Lower lobe of right lung (tissue), 2 donors: ENCODE measurements at regions not wholly inside any gene's neighbourhood (a gene's known extent, or its start where the extent isn't known, plus 50 kb on each side); places are given as distances from the start of the nearest gene placed in this dataset.

Experiments
- ATAC-seq, 2 donors: fragments of 200-7000 bp; cut with Tn5 transposase; one replicate each; pipeline ENCODE4 v1.9.1; 2020 to 2022; ENCODE audit warnings: mild to moderate bottlenecking in 2 of 2, moderate library complexity in 2 of 2
- DNase-seq: peaks from one replicate; pipeline ENCODE4 v3.0.0-alpha.2; 2020
- H3K27ac ChIP-seq: fragments of 200-600 bp; one replicate; pipeline ENCODE4 v1.8.0; 2022
- H3K27me3 ChIP-seq: fragments of 200-600 bp; one replicate; pipeline ENCODE4 v1.8.0; 2022; ENCODE audit warnings: low read depth
- H3K36me3 ChIP-seq: fragments of 200-600 bp; one replicate; pipeline ENCODE4 v1.8.0; 2022; ENCODE audit warnings: mild to moderate bottlenecking
- H3K4me1 ChIP-seq: fragments of 200-600 bp; one replicate; pipeline ENCODE4 v1.8.0; 2022
- H3K4me3 ChIP-seq: fragments of 200-600 bp; one replicate; pipeline ENCODE4 v1.8.0; 2022; ENCODE audit warnings: mild to moderate bottlenecking
- H3K9me3 ChIP-seq: fragments of 200-600 bp; one replicate; pipeline ENCODE4 v1.8.0; 2022
- CTCF ChIP-seq: fragments of 200-600 bp; IDR thresholded peaks from one replicate; pipeline ENCODE4 v1.8.0; 2022; ENCODE audit warnings: antibody characterized with exemption, mild to moderate bottlenecking
- intact Hi-C: fragments of 100-400 bp; cut with DNase I; formaldehyde crosslinking; loops from one replicate; pipeline ENCODE4 v1.11.0; 2022
- donor health status: DM: no; HTN: yes; CAD: no; lungs with severe emphysema.

GRCh38 chrX:43003204-43003565 is 225.2 kb upstream of the PPP1R2C start:
- no peak for TF ChIP-seq CTCF
- ATAC-seq = no peak
- Histone ChIP-seq H3K27me3 (no peaks in the 10 kb centered on the region), H3K36me3 (no peaks in the 10 kb centered on the region), H3K4me3 (no peak overlapping the region), H3K4me1 (no peaks in the 10 kb centered on the region), H3K27ac (no peak overlapping the region), H3K9me3 (no peaks in the 10 kb centered on the region)
- no peak for DNase-seq
- intact Hi-C loops = no loop called here

- DNase-seq (no peak), ATAC-seq (no peak)
- Histone ChIP-seq H3K9me3 (no peaks in the 10 kb centered on the region), H3K27me3 (no peaks in the 10 kb centered on the region), H3K27ac (no peak overlapping the region), H3K36me3 (no peaks in the 10 kb centered on the region), H3K4me3 (no peak overlapping the region), H3K4me1 (no peaks in the 10 kb centered on the region)
- intact Hi-C loops = no loop called here
- no peak for TF ChIP-seq CTCF
These were observed 226.0 kb upstream of the PPP1R2C start for GRCh38 chrX:43003939-43004338.

- H3K36me3 ChIP-seq = no peaks in the 10 kb centered on the region
- H3K4me3 ChIP-seq = no peak overlapping the region
- H3K27me3 ChIP-seq = no peaks in the 10 kb centered on the region
- no peaks in the 10 kb centered on the region for H3K9me3 ChIP-seq
- intact Hi-C loops = no loop called here
- no peak for DNase-seq
- no peaks in the 10 kb centered on the region for H3K4me1 ChIP-seq
- ATAC-seq = no peak
- H3K27ac ChIP-seq = no peak overlapping the region
- TF ChIP-seq CTCF = no peak
These were observed 227.6 kb upstream of the PPP1R2C start for GRCh38 chrX:43005561-43005960.

- Histone ChIP-seq H3K9me3 (no peaks in the 10 kb centered on the region), H3K36me3 (no peaks in the 10 kb centered on the region), H3K4me3 (no peak overlapping the region), H3K4me1 (no peaks in the 10 kb centered on the region), H3K27ac (no peak overlapping the region), H3K27me3 (no peaks in the 10 kb centered on the region)
- intact Hi-C loops = no loop called here
- TF ChIP-seq CTCF = no peak
- ATAC-seq (no peak), DNase-seq (no peak)
These were observed 230.4 kb upstream of the PPP1R2C start for GRCh38 chrX:43008356-43008755.

GRCh38 chrX:43016021-43016420 is 238.1 kb upstream of the PPP1R2C start:
- no peak for DNase-seq

More at GRCh38 chrX:43016021-43016420, 238.1 kb upstream of the PPP1R2C start:
- Histone ChIP-seq H3K27me3 (no peaks in the 10 kb centered on the region), H3K4me3 (no peak overlapping the region), H3K4me1 (no peaks in the 10 kb centered on the region), H3K27ac (no peak overlapping the region), H3K36me3 (no peaks in the 10 kb centered on the region), H3K9me3 (no peaks in the 10 kb centered on the region)
- intact Hi-C loops = no loop called here
- no peak for TF ChIP-seq CTCF
- ATAC-seq = no peak
